ENCODE measurements at regions not wholly inside any gene's neighbourhood (a gene's known extent, or its start where the extent isn't known, plus 50 kb on each side); places are given as distances from the start of the nearest gene placed in this dataset.
"Not testable (repeated sequence)": the region's sequence is repeated elsewhere in the genome, so short reads cannot be mapped to it uniquely, and the experiment has no call there.

DNA sequence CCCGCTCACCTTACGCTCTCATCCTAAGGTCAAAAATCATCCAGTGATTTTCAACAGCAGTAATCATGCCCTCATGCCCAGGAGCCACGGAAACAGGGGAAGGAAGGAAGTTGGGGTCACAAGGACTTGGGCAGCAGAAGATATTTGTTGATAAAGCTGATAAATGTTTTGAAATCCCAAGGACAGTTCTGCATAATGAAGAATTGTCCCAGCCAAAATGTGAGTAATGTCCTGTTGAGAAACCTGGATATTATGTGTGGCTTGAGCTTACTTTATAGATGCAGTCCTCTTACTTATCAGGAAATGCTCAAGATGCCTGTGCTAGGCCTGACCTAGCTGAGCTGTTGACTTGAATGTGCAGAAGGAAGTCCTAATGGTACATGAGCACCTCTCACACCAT is 263.0 kb upstream of the ZFP42 start:
- Histone ChIP-seq H3K36me3 (ENCODE audit: insufficient read depth, low read length) (no peaks in the 10 kb centered on the region), H3K27ac (ENCODE audit: low read depth, low read length) (no peak overlapping the region), H3K4me3 (ENCODE audit: low read depth in 1 of 2, low read length in 2 of 2) (no peak overlapping the region), H3K9me3 (ENCODE audit: low read length) (no peaks in the 10 kb centered on the region), H3K27me3 (ENCODE audit: control insufficient read depth in 1 of 2, insufficient read depth in 2 of 2, low read length in 2 of 2) (no peaks in the 10 kb centered on the region), H3K9ac (ENCODE audit: low read length) (no peak overlapping the region), H3K4me1 (ENCODE audit: insufficient read depth, low read length) (no peaks in the 10 kb centered on the region)

DNA sequence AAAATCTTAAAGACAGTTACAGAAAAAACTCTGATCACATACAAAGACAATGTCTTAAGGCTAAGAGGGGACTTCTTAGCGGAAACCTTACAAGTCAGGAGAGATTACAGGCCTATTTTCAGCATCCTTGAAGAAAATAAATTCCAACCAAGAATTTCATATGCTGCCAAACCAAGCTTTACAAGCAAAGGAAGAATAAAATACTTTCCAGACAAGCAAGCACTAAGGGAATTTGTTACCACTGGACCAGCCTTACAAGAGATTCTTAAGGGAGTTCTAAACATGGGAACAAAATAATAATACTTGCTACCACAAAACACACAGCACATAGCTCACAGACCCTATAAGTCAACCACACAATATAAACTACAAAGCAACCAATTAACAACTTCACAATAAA is 255.8 kb upstream of the ZFP42 start:
- Histone ChIP-seq H3K27ac (ENCODE audit: low read depth, low read length) (no peak overlapping the region), H3K27me3 (ENCODE audit: control insufficient read depth in 1 of 2, insufficient read depth in 2 of 2, low read length in 2 of 2) (no peaks in the 10 kb centered on the region), H3K9ac (ENCODE audit: low read length) (no peak overlapping the region), H3K36me3 (ENCODE audit: insufficient read depth, low read length) (no peaks in the 10 kb centered on the region), H3K4me1 (ENCODE audit: insufficient read depth, low read length) (no peaks in the 10 kb centered on the region), H3K9me3 (ENCODE audit: low read length) (no peaks in the 10 kb centered on the region), H3K4me3 (ENCODE audit: low read depth in 1 of 2, low read length in 2 of 2) (no peak overlapping the region)

DNA sequence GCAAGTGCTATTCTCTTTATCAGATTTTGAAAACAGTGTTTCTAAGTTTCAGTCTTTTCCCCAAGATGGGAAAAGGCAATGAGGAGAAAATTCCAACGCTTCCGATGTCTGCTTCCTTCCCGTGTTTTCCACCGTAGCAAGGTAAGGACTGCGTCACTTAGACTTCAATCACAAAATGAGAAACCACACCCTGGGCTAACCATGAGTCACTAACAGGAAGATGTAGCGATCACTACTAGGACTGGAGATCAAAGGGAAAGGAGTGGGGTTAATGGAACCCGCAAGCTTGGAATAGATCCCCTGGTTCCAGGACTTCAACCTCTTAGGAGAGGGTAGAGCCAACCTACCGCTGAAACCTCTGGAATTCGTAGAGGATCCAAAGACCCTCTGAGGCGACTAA is 250.7 kb upstream of the ZFP42 start:
- H3K4me1 ChIP-seq (ENCODE audit: insufficient read depth, low read length), result no peaks in the 10 kb centered on the region
- H3K36me3 ChIP-seq (ENCODE audit: insufficient read depth, low read length), result no peaks in the 10 kb centered on the region
- H3K9ac ChIP-seq (ENCODE audit: low read length), result no peak overlapping the region
- H3K27ac ChIP-seq (ENCODE audit: low read depth, low read length), result no peak overlapping the region
- H3K27me3 ChIP-seq (ENCODE audit: control insufficient read depth in 1 of 2, insufficient read depth in 2 of 2, low read length in 2 of 2), result no peaks in the 10 kb centered on the region
- H3K9me3 ChIP-seq (ENCODE audit: low read length), result no peaks in the 10 kb centered on the region
- no peak overlapping the region for H3K4me3 ChIP-seq (ENCODE audit: low read depth in 1 of 2, low read length in 2 of 2)

- not testable (repeated sequence) for H3K9me3 ChIP-seq (ENCODE audit: low read length); H3K9ac ChIP-seq (ENCODE audit: low read length); H3K27ac ChIP-seq (ENCODE audit: low read depth, low read length); H3K36me3 ChIP-seq (ENCODE audit: insufficient read depth, low read length); H3K4me1 ChIP-seq (ENCODE audit: insufficient read depth, low read length); H3K4me3 ChIP-seq (ENCODE audit: low read depth in 1 of 2, low read length in 2 of 2); H3K27me3 ChIP-seq (ENCODE audit: control insufficient read depth in 1 of 2, insufficient read depth in 2 of 2, low read length in 2 of 2)
Observed at GRCh38 chr4:187750652-187751051, 244.9 kb upstream of the ZFP42 start.

DNA sequence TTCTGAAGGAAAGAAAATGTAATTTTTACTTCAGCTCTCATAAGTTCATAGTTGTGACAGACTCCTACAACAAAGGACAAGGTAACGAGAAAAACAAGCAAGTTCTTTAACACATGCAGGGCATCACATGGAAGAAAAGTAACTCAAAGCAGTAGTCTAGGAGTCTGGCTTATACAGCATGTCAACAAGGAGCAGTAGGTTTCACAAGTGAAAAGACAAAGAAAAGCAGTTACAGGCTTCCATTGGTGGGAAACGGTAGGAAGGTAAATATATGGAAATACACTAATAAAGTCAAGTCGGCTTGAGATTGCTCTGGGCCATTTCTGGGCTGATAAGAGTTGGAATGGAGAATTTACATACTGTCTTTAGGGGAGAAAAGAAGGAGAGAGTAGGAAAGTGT is 228.4 kb upstream of the ZFP42 start:
- H3K9ac ChIP-seq (ENCODE audit: low read length), result no peak overlapping the region
- no peak overlapping the region for H3K27ac ChIP-seq (ENCODE audit: low read depth, low read length)
- no peaks in the 10 kb centered on the region for H3K36me3 ChIP-seq (ENCODE audit: insufficient read depth, low read length)
- H3K4me3 ChIP-seq (ENCODE audit: low read depth in 1 of 2, low read length in 2 of 2), result no peak overlapping the region
- no peaks in the 10 kb centered on the region for H3K9me3 ChIP-seq (ENCODE audit: low read length)
- no peaks in the 10 kb centered on the region for H3K27me3 ChIP-seq (ENCODE audit: control insufficient read depth in 1 of 2, insufficient read depth in 2 of 2, low read length in 2 of 2)
- no peaks in the 10 kb centered on the region for H3K4me1 ChIP-seq (ENCODE audit: insufficient read depth, low read length)

GRCh38 chr4:187767687-187768086 is 227.9 kb upstream of the ZFP42 start:
- H3K27me3 ChIP-seq (ENCODE audit: control insufficient read depth in 1 of 2, insufficient read depth in 2 of 2, low read length in 2 of 2), result no peaks in the 10 kb centered on the region
- H3K4me1 ChIP-seq (ENCODE audit: insufficient read depth, low read length), result no peaks in the 10 kb centered on the region

DNA sequence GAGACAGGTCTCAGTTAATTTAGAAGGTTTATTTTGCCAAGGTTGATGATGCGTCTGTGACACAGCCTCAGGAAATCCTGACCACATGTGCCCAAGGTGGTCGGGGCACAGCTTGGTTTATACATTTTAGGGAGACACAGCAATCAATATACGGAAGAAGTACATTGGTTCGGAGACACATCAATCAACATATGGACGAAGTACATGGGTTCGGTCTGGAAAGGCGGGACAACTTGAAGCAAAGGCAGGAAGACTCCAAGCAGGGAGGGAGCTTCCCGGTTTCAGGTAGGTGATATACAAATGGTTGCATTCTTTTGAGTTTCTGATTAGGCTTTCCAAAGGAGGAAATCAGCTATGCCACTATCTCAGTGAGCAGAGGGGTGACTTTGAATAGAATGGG is 225.2 kb upstream of the ZFP42 start:
- H3K9ac ChIP-seq (ENCODE audit: low read length), result no peak overlapping the region
- no peaks in the 10 kb centered on the region for H3K9me3 ChIP-seq (ENCODE audit: low read length)
- H3K4me1 ChIP-seq (ENCODE audit: insufficient read depth, low read length), result no peaks in the 10 kb centered on the region
- H3K27me3 ChIP-seq (ENCODE audit: control insufficient read depth in 1 of 2, insufficient read depth in 2 of 2, low read length in 2 of 2), result no peaks in the 10 kb centered on the region
- no peak overlapping the region for H3K27ac ChIP-seq (ENCODE audit: low read depth, low read length)
- H3K4me3 ChIP-seq (ENCODE audit: low read depth in 1 of 2, low read length in 2 of 2), result no peak overlapping the region
- no peaks in the 10 kb centered on the region for H3K36me3 ChIP-seq (ENCODE audit: insufficient read depth, low read length)

More at GRCh38 chr4:187767687-187768086, 227.9 kb upstream of the ZFP42 start:
- H3K9me3 ChIP-seq (ENCODE audit: low read length), result no peaks in the 10 kb centered on the region
- no peak overlapping the region for H3K27ac ChIP-seq (ENCODE audit: low read depth, low read length)
- no peak overlapping the region for H3K4me3 ChIP-seq (ENCODE audit: low read depth in 1 of 2, low read length in 2 of 2)
- no peaks in the 10 kb centered on the region for H3K36me3 ChIP-seq (ENCODE audit: insufficient read depth, low read length)
- no peak overlapping the region for H3K9ac ChIP-seq (ENCODE audit: low read length)

GRCh38 chr4:187777954-187778353 is 217.6 kb upstream of the ZFP42 start:
- H3K27ac ChIP-seq (ENCODE audit: low read depth, low read length), result no peak overlapping the region
- H3K4me3 ChIP-seq (ENCODE audit: low read depth in 1 of 2, low read length in 2 of 2), result no peak overlapping the region
- no peak overlapping the region for H3K9ac ChIP-seq (ENCODE audit: low read length)
- no peaks in the 10 kb centered on the region for H3K9me3 ChIP-seq (ENCODE audit: low read length)
- H3K4me1 ChIP-seq (ENCODE audit: insufficient read depth, low read length), result no peaks in the 10 kb centered on the region
- no peaks in the 10 kb centered on the region for H3K36me3 ChIP-seq (ENCODE audit: insufficient read depth, low read length)
- H3K27me3 ChIP-seq (ENCODE audit: control insufficient read depth in 1 of 2, insufficient read depth in 2 of 2, low read length in 2 of 2), result no peaks in the 10 kb centered on the region

GRCh38 chr4:187780070-187780469 is 215.5 kb upstream of the ZFP42 start:
- no peaks in the 10 kb centered on the region for H3K4me1 ChIP-seq (ENCODE audit: insufficient read depth, low read length)

DNA sequence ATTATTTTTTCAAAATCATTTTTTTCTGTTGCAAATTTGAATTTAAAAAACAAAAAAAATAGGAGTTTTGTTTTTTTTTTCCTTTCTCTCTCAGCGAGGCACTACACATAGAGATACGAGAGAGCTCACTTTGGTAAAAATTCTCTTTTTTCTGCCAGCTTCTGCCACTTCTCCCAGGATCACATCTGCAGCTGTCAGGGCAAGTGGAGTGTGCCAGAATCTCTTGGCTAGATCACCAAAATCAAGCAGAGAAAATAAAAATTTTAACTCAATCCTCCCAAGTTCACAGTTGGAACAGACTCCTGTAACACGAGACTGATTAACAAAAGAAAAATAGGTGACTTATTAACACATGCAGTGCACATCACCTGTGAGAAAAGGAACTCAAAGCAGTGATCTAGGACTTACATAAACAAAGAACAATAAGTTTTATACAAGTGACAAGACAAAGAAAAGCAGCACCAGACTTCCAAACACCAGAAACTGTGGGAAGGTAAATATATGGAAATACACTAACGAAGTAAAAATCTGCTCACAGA is 213.2 kb upstream of the ZFP42 start:
- no peak overlapping the region for H3K9ac ChIP-seq (ENCODE audit: low read length)
- no peak overlapping the region for H3K27ac ChIP-seq (ENCODE audit: low read depth, low read length)
- no peaks in the 10 kb centered on the region for H3K27me3 ChIP-seq (ENCODE audit: control insufficient read depth in 1 of 2, insufficient read depth in 2 of 2, low read length in 2 of 2)
- H3K9me3 ChIP-seq (ENCODE audit: low read length), result no peaks in the 10 kb centered on the region
- H3K36me3 ChIP-seq (ENCODE audit: insufficient read depth, low read length), result no peaks in the 10 kb centered on the region
- no peaks in the 10 kb centered on the region for H3K4me1 ChIP-seq (ENCODE audit: insufficient read depth, low read length)
- H3K4me3 ChIP-seq (ENCODE audit: low read depth in 1 of 2, low read length in 2 of 2), result no peak overlapping the region

More at GRCh38 chr4:187780070-187780469, 215.5 kb upstream of the ZFP42 start:
- no peak overlapping the region for H3K4me3 ChIP-seq (ENCODE audit: low read depth in 1 of 2, low read length in 2 of 2)
- no peaks in the 10 kb centered on the region for H3K27me3 ChIP-seq (ENCODE audit: control insufficient read depth in 1 of 2, insufficient read depth in 2 of 2, low read length in 2 of 2)
- no peaks in the 10 kb centered on the region for H3K36me3 ChIP-seq (ENCODE audit: insufficient read depth, low read length)
- no peaks in the 10 kb centered on the region for H3K9me3 ChIP-seq (ENCODE audit: low read length)
- no peak overlapping the region for H3K9ac ChIP-seq (ENCODE audit: low read length)
- H3K27ac ChIP-seq (ENCODE audit: low read depth, low read length), result no peak overlapping the region

GRCh38 chr4:187786190-187786589 is 209.4 kb upstream of the ZFP42 start:
- H3K4me1 ChIP-seq (ENCODE audit: insufficient read depth, low read length), result no peaks in the 10 kb centered on the region
- H3K27me3 ChIP-seq (ENCODE audit: control insufficient read depth in 1 of 2, insufficient read depth in 2 of 2, low read length in 2 of 2), result no peaks in the 10 kb centered on the region
- H3K27ac ChIP-seq (ENCODE audit: low read depth, low read length), result no peak overlapping the region
- H3K9ac ChIP-seq (ENCODE audit: low read length), result no peak overlapping the region
- H3K9me3 ChIP-seq (ENCODE audit: low read length), result no peaks in the 10 kb centered on the region
- H3K4me3 ChIP-seq (ENCODE audit: low read depth in 1 of 2, low read length in 2 of 2), result no peak overlapping the region
- H3K36me3 ChIP-seq (ENCODE audit: insufficient read depth, low read length), result no peaks in the 10 kb centered on the region

DNA sequence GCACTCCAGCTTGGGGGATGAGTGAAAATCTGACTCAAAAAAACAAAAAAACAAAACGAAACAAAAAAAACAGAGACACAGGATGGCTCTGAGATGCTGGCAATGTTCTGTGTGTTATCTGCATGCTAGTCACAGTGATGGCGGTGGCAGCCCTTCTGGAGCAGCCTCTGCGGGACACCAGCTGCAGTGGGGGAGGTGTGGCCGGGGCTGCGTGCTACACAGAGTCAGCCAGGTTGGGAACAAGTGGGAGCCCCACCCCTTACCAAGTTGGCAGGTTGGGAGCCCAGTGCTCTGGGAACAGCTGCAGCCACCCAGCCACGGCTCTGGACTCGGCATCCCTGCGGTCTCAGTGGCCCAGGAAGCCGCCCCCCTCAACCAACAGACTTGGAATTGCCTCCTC is 206.5 kb upstream of the ZFP42 start:
- H3K4me1 ChIP-seq (ENCODE audit: insufficient read depth, low read length), result no peaks in the 10 kb centered on the region
- H3K36me3 ChIP-seq (ENCODE audit: insufficient read depth, low read length), result no peaks in the 10 kb centered on the region
- H3K9ac ChIP-seq (ENCODE audit: low read length), result no peak overlapping the region
- H3K4me3 ChIP-seq (ENCODE audit: low read depth in 1 of 2, low read length in 2 of 2), result no peak overlapping the region
- H3K9me3 ChIP-seq (ENCODE audit: low read length), result no peaks in the 10 kb centered on the region
- H3K27me3 ChIP-seq (ENCODE audit: control insufficient read depth in 1 of 2, insufficient read depth in 2 of 2, low read length in 2 of 2), result no peaks in the 10 kb centered on the region
- H3K27ac ChIP-seq (ENCODE audit: low read depth, low read length), result no peak overlapping the region
